OCI-LY1 (cell line): ENCODE measurements at regions not wholly inside any gene's neighbourhood (a gene's known extent, or its start where the extent isn't known, plus 50 kb on each side); places are given as distances from the start of the nearest gene placed in this dataset.

Experiments
- H2AFZ ChIP-seq: fragments of 200-600 bp; sonication (generic), shearing (Covaris generic); 2 replicates; pipeline ENCODE4 v1.6.0; 2014; ENCODE audit warnings: antibody characterized with exemption, mild to moderate bottlenecking, low read length
- H3F3A ChIP-seq: fragments of 200-600 bp; sonication (generic), shearing (Covaris generic); 2 replicates; pipeline ENCODE4 v1.6.0; 2014; ENCODE audit warnings: mild to moderate bottlenecking, antibody characterized with exemption, low read length, moderate library complexity; ENCODE audit not compliant: insufficient read depth
- H3K27ac ChIP-seq: fragments of 200-600 bp; sonication (generic); 2 replicates; pipeline ENCODE4 v1.5.1; 2014; ENCODE audit warnings: low read length, mixed run types, mild to moderate bottlenecking, low read depth; ENCODE audit not compliant: poor library complexity, severe bottlenecking
- H3K27me3 ChIP-seq: fragments of 200-600 bp; sonication (generic); 2 replicates; pipeline ENCODE4 v1.6.0; 2014; ENCODE audit warnings: antibody characterized with exemption, mild to moderate bottlenecking, low read length, moderate library complexity; ENCODE audit not compliant: insufficient read depth
- H3K36me3 ChIP-seq: fragments of 200-600 bp; sonication (generic); 2 replicates; pipeline ENCODE4 v1.6.1; 2014; ENCODE audit warnings: mild to moderate bottlenecking, antibody characterized with exemption, low read length, moderate library complexity, mixed read lengths; ENCODE audit not compliant: insufficient read depth
- H3K4me1 ChIP-seq: fragments of 200-600 bp; sonication (generic); 2 replicates; pipeline ENCODE4 v1.5.1; 2014; ENCODE audit warnings: mild to moderate bottlenecking, low read length, moderate library complexity; ENCODE audit not compliant: insufficient read depth, severe bottlenecking
- H3K4me2 ChIP-seq: fragments of 200-600 bp; sonication (generic), shearing (Covaris generic); 2 replicates; pipeline ENCODE4 v1.6.1; 2014; ENCODE audit warnings: low read length
- H3K4me3 ChIP-seq: fragments of 200-600 bp; sonication (generic); 2 replicates; pipeline ENCODE4 v1.5.1; 2014; ENCODE audit warnings: low read length, low read depth, mild to moderate bottlenecking, mixed read lengths; ENCODE audit not compliant: poor library complexity, severe bottlenecking
- H3K79me2 ChIP-seq: fragments of 200-600 bp; shearing (Covaris generic); 2 replicates; pipeline ENCODE4 v1.6.1; 2016; ENCODE audit warnings: mixed run types, low read length, mixed read lengths; ENCODE audit not compliant: insufficient read depth
- H3K9ac ChIP-seq: fragments of 200-600 bp; sonication (generic), shearing (Covaris generic); 2 replicates; pipeline ENCODE4 v1.6.1; 2014; ENCODE audit warnings: mild to moderate bottlenecking, low read length, mixed read lengths
- H3K9me2 ChIP-seq: fragments of 200-600 bp; sonication (generic), shearing (Covaris generic); 2 replicates; pipeline ENCODE4 v1.6.1; 2014; ENCODE audit warnings: low read depth, mild to moderate bottlenecking, low read length, mixed read lengths
- H3K9me3 ChIP-seq: fragments of 200-600 bp; shearing (Covaris generic); 2 replicates; pipeline ENCODE4 v1.6.1; 2014; ENCODE audit warnings: low read length, mixed read lengths
- H4K20me1 ChIP-seq: fragments of 200-600 bp; sonication (generic), shearing (Covaris generic); 2 replicates; pipeline ENCODE4 v1.6.0; 2016; ENCODE audit warnings: mild to moderate bottlenecking, low read length; ENCODE audit not compliant: insufficient read depth
- CTCF ChIP-seq: fragments of 200-600 bp; sonication (generic), shearing (Covaris generic); IDR thresholded peaks from 2 replicates; pipeline ENCODE4 v1.5.1; 2017; ENCODE audit warnings: mild to moderate bottlenecking, antibody characterized with exemption, low read length, moderate library complexity, mixed read lengths
- EZH2 ChIP-seq: fragments of 200-600 bp; sonication (generic), shearing (Covaris generic); IDR thresholded peaks from 2 replicates; pipeline ENCODE4 v1.8.0; 2017; ENCODE audit warnings: borderline replicate concordance, mixed run types, mild to moderate bottlenecking, antibody characterized with exemption, low read length, moderate library complexity, mixed read lengths

GRCh38 chr2:21429747-21430146, 306.0 kb downstream of the TDRD15 start:
- Histone ChIP-seq H3K27me3 (no peaks in the 10 kb centered on the region), H3K79me2 (no peaks in the 10 kb centered on the region), H3K9me2 (no peaks in the 10 kb centered on the region), H3K4me2 (no peak overlapping the region), H2AFZ (no peak overlapping the region), H3K27ac (no peak overlapping the region), H3K36me3 (no peaks in the 10 kb centered on the region), H3K9ac (no peak overlapping the region), H3F3A (no peaks in the 10 kb centered on the region), H4K20me1 (no peaks in the 10 kb centered on the region), H3K4me1 (no peaks in the 10 kb centered on the region), H3K4me3 (no peak overlapping the region), H3K9me3 (no peaks in the 10 kb centered on the region)
- no peak for TF ChIP-seq EZH2
- no peak for TF ChIP-seq CTCF

- no peaks in the 10 kb centered on the region for H3K4me1 ChIP-seq
- H3K4me3 ChIP-seq: no peak overlapping the region
- H3K4me2 ChIP-seq: no peak overlapping the region
- no peaks in the 10 kb centered on the region for H4K20me1 ChIP-seq
- no peaks in the 10 kb centered on the region for H3K79me2 ChIP-seq
- no peak overlapping the region for H3K9ac ChIP-seq
- no peaks in the 10 kb centered on the region for H3K9me2 ChIP-seq
- no peaks in the 10 kb centered on the region for H3K9me3 ChIP-seq
- H3K27me3 ChIP-seq: no peaks in the 10 kb centered on the region
- no peak overlapping the region for H2AFZ ChIP-seq
- no peak overlapping the region for H3K27ac ChIP-seq
- TF ChIP-seq CTCF (no peak), EZH2 (no peak)
- H3K36me3 ChIP-seq: no peaks in the 10 kb centered on the region
- H3F3A ChIP-seq: no peaks in the 10 kb centered on the region
These were observed 307.3 kb downstream of the TDRD15 start for GRCh38 chr2:21431078-21431477.

GRCh38 chr2:21438949-21439348, 315.2 kb downstream of the TDRD15 start:
- H3K4me3 ChIP-seq: no peak overlapping the region
- H2AFZ ChIP-seq: no peak overlapping the region
- H3K79me2 ChIP-seq: no peaks in the 10 kb centered on the region
- H3K9ac ChIP-seq: no peak overlapping the region
- H3K36me3 ChIP-seq: no peaks in the 10 kb centered on the region
- no peak overlapping the region for H3K27ac ChIP-seq
- no peaks in the 10 kb centered on the region for H3K9me3 ChIP-seq
- TF ChIP-seq CTCF (no peak), EZH2 (no peak)
- H3F3A ChIP-seq: no peaks in the 10 kb centered on the region
- no peaks in the 10 kb centered on the region for H4K20me1 ChIP-seq
- H3K27me3 ChIP-seq: no peaks in the 10 kb centered on the region
- no peaks in the 10 kb centered on the region for H3K9me2 ChIP-seq
- no peaks in the 10 kb centered on the region for H3K4me1 ChIP-seq
- H3K4me2 ChIP-seq: no peak overlapping the region
